Stimulated activated CD8-positive, alpha-beta memory T cell treated with anti-CD3 and anti-CD28 coated beads, Interleukin-7, amount 100 ng/mL, for 24 hours (primary cell): ENCODE measurements at regions not wholly inside any gene's neighbourhood (a gene's known extent, or its start where the extent isn't known, plus 50 kb on each side); places are given as distances from the start of the nearest gene placed in this dataset.

Source experiments
- DNase-seq: peaks from one replicate; pipeline ENCODE4 v3.0.0-alpha.2; 2020; ENCODE audit warnings: low read depth

DNA sequence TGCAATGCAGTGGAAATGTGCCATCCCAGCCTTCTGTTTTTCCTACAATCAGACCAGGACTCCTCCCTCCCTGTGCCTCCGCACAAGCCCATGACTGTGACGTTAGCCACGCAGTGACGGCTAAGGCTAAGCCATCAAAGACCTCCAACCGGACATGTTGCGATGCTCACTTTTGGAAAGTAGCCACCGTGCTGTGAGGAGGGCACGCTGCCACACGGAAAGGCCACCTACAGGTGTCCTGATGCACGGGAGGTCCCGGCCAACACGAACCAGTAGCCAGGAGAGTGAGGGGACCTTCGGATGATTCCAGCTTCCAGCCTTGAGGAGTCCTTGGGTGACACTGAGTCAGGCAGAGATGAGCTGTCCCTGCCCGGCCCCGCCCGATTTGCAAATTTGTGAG, 53.9 kb downstream of the FOXL1 start:
- no peak for DNase-seq

DNA sequence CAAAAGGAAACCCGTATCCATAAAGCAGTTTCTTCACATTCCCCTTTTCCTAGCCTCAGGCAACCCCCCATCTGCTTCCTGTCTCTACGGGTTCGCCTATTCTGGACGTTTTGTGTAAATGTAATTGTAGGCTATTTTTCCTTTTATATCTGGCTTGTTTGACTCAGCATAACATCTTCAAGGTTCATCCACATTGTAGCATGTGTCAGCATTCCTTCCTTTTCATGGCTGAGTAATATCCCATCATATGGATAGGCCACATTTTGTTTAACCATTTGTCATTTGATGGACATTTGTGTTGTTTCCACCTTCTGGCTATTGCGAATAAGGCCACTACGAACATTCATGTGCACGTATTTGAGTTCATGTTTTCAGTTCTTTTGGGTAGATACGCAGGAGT, 54.6 kb downstream of the FOXL1 start:
- DNase-seq, result no peak

DNA sequence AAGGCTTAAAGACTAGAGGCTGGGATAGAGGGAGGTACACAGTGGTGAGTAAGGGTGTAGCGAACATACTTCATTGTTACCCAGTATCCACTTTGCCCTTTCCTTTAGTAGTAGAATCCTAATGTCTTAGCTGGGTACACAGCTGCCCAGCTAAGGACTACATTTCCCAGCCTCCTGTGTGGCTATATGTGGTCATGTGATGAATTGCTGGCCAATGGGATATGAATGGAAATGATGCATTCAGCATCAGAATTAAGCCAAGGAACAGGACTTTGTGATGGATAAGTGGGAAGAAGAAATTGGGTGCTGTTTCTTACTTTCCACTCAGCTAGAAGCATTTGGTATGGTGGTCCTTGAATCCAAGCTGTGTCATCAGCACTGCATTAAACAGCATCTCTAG, 55.9 kb downstream of the FOXL1 start:
- no peak for DNase-seq

DNA sequence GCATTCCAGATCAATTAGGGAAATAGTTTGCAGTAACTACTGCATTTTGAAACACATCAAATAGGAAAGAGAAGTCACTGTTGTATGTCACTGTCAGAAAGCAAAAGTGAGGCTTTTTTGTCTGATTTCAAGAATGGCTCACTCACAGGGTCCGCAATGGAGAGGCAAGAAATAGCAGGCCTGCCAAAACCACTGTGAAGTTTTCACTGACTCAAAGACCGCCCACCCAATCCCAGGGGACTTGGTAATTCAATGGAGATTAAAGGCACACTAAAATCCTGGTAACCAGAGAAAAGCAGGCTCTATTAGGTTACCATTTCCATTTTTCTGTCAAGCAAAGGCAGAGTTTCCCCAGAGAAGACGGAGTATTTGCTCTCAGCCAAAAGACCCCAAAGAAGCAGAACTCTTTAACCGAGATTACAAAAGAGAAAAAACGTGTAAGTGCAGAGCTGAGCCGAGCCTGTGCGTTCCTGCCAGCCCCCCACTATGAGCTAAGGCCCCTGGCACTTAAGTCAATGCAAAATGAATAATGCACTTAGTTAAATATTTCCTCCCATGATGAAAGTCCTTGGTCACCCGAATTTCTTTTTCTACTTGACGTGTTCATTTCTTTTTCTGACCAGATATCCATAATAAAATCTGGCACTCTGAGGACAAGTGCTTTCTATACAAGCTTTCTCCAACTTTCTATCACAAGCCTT, 57.0 kb downstream of the FOXL1 start:
- no peak for DNase-seq

DNA sequence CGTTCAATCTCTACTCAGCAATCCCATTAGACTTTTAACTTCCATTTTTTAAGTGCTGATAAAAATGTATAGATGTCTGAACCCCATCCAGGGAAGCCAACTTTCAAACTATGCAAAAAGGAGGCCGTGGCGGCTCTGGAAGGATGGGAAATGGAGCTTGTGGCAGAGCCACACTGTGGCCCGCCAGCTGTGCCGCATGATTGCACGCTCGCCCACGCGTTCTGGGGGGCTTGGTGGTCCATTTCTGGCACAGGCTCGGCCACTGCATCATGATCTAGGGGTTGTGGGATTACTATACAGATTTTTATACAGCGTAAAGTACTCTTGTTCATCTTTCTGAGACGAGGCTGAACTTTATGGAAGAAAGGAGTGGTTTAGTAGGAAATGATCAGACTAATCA, 57.6 kb downstream of the FOXL1 start:
- DNase-seq, result no peak

DNA sequence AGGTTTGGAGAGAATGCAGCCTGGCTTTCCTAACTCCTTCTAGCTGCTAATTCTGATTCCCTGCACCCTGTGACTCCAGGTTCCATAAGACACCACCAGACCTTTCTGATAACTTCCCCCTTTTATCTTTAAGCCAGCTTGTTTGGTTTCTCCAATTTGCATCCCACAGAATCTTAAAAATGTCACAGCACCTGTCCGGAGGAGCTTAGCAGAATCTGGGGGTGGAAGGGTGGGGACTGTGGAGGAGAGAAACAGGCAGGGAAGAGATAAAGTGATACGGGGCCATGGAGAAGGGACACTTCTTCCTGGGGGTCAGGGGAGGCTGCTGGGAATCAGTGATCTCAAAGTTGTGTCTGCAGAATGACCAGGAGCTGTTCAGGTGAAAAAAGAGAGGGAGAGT, 59.4 kb downstream of the FOXL1 start:
- no peak for DNase-seq

DNA sequence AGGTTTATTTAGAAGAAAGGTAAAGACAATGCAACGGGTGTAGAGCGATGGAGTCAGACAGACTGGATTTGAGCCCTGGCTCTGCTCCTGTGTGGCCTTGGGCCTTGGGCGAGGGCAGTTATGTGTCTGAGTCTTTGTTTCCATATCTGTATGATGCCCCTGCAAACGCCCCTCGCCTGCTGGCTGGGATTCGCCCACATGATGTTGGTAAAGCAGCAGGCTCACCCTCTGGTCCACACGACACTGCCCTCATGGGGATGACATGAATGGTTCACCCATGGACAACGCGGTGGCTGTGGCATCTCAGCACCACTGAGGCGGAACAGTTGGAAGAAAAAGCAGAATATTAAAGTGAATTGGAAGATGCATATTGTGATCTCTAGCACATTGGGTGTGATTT, 60.3 kb downstream of the FOXL1 start:
- no peak for DNase-seq

DNA sequence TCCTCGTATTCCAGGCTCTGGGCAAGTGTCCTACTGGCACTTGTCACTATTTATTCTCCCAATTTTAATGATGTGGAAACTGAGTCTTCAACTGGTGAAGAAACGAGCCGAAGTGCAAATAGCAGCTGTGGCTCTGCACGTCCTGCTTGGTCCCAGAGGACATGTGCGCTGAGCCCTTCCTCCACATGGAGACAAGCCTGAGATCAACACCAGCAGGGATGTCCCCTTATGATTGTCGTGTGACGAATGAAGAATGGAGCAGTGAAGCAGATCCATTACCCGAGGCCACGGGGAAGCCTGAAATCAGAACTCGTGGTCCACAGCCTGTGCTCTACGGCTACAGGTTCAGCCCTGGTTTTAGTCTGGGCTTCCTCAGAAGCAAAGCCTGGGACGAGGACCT, 61.0 kb downstream of the FOXL1 start:
- no peak for DNase-seq

DNA sequence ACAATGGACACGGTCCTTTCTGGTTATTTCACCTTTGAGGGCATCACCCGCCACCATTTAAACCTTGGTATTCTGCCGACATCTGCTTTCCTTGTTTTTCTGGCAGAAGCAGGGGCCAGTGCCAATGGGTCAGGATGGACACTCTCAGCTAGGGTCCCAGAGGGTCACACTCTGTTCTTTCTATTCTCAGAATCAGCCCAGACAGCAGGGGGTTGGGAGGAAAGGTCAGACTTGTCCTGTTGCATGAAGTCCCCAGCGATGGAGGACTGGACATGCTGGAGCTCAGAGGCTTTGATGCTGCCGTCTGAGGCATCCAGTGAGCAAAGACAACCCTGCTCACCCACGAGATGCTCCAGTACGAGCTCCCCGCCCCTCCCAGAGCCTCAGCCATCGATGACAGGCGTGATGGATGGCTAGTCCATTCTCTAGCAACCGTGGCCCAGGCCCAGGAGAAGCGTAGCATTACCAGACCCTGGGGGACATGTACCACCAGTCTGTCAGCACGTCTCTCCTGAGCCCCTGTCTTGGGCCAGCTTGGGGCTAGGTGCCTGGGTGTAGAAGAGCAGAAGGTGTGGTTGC, 62.0 kb downstream of the FOXL1 start:
- no peak for DNase-seq

DNA sequence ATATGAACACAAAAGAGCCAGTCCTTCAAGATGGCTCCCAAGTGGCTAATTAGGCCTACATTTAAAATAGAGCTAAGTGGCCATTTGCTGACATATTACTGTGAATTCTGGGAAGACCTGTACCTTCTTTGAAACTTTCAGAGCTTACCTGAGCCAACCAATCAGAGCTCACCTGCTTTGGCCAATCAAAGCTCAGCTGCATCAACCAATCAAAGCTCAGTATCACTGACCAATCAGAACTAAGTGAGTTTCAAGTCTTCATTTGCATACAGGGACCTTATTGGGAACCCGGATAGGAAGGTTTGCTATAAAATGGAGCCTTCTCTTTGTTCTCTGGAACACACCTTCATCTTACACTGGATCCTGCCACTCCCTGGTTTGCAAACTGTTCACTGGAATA, 63.7 kb downstream of the FOXL1 start:
- no peak for DNase-seq

DNA sequence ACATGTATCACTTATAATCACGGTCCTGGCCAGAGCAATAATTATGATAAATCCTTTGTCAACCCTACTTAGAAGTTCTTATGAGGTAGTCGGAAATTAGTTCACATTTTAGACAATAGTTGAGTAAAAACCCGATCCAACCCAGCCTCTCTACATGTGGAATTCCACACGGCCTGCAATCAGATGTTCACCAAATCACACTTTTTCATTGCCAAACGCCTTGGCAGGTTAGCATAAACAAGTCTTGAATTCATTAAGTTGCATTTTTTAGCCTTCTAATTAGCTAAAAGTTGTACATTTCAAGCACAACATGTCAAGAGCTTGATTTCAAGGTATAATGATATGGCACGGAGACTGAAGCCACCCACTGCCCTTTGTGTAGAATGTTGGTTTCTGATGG, 65.3 kb downstream of the FOXL1 start:
- no peak for DNase-seq

DNA sequence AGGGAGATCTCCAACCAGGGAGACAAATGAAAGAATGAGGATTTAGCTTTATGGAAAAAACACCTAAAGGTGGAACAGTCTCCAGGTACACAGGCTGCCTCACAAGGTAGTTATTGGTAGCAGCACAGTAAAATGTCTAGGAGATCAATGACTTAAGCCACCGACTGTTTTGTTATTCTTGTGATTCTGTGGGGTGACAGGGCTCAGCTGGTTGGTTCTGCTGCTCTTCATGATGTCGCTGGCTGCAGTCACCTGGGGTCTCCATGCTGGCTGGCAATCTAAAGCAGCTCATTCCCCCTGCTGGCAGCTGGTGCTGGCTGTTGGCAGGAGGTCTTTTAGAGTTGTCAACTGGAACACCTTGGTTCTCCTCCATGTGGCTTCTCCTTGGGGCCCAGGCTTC, 69.2 kb downstream of the FOXL1 start:
- DNase-seq, result no peak

DNA sequence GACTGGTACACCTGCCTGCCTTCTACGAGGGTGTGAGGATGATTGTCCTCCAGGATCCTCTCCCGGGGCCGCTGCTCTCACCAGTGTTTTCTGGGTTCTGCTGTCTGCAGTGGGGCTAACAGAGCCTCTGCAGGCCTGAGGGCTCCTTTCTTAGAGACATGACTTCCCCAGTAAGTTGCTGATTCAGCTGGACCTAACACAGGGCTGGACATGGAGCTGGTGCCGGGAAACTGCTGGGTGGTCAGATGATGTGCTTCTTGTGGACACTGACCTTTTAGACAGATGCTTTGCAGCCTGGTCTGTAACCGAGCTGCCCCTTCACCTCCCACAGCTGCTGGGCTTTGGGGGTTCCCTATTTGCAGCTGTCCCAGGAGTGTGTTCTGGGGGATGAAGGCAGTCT, 71.5 kb downstream of the FOXL1 start:
- no peak for DNase-seq

DNA sequence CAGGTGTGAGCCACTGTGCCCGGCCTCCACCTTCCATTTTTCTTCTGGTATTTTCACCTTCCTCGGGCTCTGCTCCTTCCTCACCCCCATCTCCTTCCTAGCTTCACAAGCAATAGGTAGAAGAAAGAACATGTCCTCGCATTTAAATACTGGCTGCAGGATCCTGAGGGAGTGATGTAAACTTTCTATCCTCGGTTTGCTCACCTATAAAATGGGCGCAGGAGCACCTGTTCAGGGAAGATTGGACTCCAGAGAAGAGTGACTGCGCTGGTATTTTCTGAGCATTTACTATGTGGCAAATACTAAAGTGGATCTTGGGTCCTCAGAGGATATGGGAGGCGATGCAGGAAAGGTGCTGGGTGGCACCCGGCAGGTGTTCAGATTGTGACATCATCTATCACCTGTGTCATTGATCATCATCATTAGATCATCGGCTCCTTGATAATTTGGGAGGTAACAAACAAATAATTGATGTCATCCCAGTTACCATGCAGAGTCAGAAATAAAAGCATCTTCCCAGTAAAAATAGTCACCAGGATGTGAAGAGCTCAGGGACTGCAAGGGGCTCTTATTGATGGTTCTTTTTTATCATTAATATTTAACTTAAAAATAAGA, 72.8 kb downstream of the FOXL1 start:
- DNase-seq, result no peak

DNA sequence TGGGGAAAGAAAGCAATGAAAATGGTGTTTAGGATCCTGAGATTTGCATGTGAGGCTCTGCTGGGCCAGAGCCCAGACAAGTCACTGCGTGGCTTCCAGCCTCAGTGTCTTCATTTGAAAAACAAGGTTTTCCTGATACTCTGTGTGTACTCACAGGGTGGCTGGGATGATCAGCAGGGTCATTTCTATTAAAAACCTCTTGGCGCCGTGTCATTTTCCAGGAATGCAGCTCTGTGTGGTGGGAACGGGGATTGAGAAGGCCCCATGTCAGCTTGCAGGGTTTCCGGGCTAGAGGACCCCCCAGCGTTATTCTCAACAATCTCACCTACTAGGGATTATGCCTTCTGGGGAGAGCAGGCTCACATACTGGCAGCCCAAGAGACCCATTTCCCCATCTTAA, 73.5 kb downstream of the FOXL1 start:
- DNase-seq, result no peak

DNA sequence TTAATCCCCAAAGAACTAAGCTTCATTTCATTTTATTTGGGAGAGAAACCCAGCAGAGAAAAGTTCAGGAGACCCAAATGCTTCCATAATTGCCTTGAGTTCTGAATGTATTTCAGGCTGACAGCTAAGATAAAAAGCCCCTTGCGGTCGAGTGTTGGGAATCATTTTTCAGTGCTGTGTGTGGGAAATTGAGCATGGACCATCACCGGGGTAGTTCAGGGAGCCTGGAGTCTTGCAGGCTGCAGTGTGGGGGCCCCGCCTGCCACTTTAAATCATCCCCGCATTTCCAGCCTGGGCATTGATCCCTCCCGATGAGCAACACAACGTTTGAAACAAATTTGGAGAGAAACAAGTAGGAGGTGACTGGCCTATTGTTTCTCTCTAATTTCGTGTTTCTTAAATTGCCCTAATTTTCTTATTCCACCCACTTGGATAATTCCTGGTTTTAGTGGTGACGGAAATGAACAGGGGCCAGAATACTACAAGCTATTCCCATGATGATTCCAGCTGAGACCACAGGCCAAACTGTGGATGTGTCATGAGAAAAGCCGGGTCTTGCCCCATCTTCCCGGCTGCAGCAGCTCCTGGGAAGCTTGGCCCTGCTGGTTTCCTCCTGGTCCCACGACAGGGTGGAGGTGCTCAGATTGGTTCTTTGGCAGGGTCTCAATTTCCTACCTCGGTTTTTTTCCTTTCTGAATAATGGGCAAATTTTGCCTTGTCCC, 75.1 kb downstream of the FOXL1 start:
- no peak for DNase-seq

DNA sequence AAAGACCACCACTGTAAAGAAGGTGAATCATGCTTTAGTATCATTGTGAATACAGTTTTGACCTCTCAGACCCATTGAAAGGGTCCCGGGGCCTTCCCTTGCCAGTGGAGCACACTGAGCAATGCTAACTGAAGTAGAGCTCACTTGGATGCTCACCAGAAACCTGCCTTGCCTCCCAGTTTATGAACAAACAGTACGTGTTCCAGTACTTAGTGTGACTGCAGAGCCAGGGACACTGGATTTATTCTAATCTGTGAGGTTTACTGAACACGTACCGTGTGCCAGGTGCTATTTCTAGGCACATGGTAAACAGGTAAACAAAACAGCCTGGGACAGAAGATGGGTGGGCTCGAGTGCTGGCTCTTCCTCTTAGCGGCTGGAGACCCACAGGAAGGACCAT, 79.6 kb downstream of the FOXL1 start:
- no peak for DNase-seq

DNA sequence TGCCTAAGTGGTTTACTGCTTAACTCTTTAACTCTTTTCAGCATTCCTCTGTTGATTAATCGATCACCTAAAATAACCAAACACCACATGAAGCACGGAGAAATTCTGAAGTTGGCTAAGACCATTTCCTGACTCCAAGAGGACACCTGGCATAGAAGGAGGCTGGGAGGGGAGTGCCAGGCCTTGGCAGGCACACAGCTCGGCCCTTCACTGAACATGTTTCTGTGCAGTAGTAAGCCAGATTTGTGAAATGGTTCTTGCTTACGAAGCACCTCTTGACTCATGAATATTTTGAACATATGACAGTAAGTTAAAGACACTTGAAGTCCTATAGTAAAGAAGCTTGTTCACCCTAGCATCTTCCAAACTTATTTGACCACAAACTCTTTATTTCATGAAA, 82.3 kb downstream of the FOXL1 start:
- no peak for DNase-seq

DNA sequence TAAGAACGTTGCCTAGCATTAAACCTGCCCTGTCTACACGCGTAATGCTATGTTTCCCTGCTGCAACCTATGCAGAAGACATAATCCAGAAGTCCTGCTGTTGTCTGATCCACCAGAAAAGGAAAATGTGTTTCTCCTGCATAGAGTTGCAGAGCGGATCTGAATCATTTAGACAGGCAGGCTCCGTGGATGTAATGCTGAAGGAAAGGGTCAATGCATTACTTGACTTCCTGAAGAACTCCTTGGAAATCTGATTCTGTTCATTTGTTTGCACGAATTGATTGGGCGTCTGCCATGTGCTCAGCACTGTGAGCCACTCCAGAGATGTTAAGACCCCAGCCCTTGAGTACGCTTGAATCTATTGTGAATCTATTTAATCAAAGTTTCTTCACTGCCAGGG, 83.4 kb downstream of the FOXL1 start:
- no peak for DNase-seq

DNA sequence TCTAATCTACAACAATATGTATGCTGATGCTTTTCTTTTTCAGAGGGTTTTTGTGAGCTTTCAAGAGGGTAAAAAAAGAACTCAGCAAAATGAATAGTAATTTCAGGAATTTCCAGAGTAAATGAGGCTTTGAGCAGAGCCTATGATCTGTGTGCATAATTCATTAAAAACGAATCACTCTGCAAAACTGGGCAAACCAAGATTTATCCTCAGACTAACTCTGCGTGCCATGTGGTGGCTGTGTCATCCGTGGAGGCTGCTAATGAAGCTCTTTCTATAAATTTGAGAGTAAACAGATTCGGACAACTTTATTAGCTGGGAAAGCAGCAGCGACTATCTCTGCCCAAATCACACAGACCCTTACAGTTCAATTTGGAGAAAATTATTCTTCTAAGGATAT, 83.8 kb downstream of the FOXL1 start:
- no peak for DNase-seq

DNA sequence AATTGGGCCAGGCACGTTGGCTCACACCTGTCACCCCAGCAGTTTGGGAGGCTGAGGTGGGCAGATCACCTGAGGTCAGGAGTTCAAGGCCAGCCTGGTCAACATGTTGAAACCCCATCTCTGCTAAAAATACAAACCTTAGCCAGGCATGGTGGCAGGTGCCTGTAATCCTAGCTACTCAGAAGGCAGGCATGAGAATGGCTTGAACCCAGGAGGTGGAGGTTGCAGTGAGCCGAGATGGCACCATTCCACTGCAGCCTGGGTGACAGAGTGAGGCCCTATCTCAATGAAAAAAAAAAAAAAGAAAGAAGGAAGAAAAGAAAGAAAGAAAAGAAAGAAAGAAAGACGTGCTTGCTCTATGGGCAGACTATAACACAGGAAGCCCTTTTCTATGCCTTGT, 84.4 kb downstream of the FOXL1 start:
- DNase-seq, result no peak

DNA sequence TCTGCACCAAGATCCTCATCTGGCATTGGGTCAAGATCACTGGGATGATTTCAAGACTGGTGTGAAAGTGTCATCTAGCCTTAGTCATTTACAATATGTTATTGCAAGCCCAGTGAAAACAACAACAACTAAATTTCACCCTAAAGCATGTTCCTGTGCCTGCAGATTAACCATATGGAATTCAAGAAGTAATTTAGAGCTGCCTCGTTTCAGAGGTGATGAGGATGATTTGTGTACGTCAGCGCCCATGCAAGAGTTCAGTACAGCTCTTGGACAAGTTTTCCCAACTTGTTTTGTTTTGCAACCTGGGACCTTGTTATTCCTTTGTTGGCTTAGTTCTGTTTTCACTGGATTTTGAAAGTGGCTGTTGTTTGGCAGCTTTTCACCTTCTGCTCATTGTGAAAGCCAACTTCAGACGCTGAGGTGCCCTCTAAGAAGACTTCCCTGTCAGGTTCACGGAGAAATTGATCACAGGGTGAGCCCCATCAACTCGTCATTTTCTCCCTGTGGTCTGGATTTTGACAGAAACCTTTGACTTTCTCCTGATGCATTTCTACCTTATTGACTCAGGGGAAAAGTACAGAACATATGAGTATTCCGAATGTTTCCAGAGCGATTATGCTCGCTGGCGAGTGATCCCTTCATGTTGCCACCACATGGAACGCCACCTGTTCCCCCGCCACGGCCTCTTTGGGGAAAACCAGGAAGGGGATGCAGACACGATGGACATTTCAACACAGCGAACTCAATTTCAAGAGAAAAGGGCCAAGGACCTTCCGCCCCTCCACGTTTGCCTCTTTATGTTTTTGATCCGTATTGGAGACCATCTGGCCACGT, 85.6 kb downstream of the FOXL1 start:
- DNase-seq, result no peak
